WERI-Rb-1 (cell line): ENCODE measurements at regions not wholly inside any gene's neighbourhood (a gene's known extent, or its start where the extent isn't known, plus 50 kb on each side); places are given as distances from the start of the nearest gene placed in this dataset.

Experiments used
- DNase-seq: peaks from one replicate; pipeline ENCODE4 v3.0.0-alpha.2; 2020
- H3K27ac ChIP-seq: fragments of 250-450 bp; sonication (Bioruptor Pico); 2 replicates; pipeline ENCODE4 v1.5.1; 2020; ENCODE audit warnings: mild to moderate bottlenecking, moderate library complexity
- H3K27me3 ChIP-seq: fragments of 250-450 bp; sonication (Bioruptor Pico); 2 replicates; pipeline ENCODE4 v1.5.1; 2021; ENCODE audit warnings: mild to moderate bottlenecking, low read depth, moderate library complexity; ENCODE audit not compliant: insufficient read depth, severe bottlenecking
- H3K36me3 ChIP-seq: fragments of 250-450 bp; sonication (Bioruptor Pico); 2 replicates; pipeline ENCODE4 v1.5.1; 2020; ENCODE audit warnings: mild to moderate bottlenecking, moderate library complexity
- H3K4me3 ChIP-seq: 2 replicates; pipeline ENCODE4 v1.5.1; 2011; ENCODE audit warnings: low read depth, mild to moderate bottlenecking, control low read depth, low read length
- H3K9me3 ChIP-seq: fragments of 250-450 bp; sonication (Bioruptor Pico); 2 replicates; pipeline ENCODE4 v1.5.1; 2021; ENCODE audit warnings: mild to moderate bottlenecking, moderate library complexity; ENCODE audit not compliant: severe bottlenecking
- CTCF ChIP-seq: IDR thresholded peaks from 2 replicates; pipeline ENCODE4 v1.5.1; 2011; ENCODE audit warnings: low read depth, mild to moderate bottlenecking, control low read depth, inconsistent platforms, low read length

- TF ChIP-seq CTCF, result no peak
- Histone ChIP-seq H3K9me3 (peaks cover 3% of the 10 kb centered on the region), H3K27me3 (no peaks in the 10 kb centered on the region), H3K36me3 (no peaks in the 10 kb centered on the region), H3K27ac (no peak overlapping the region), H3K4me3 (no peak overlapping the region)
- DNase-seq, result no peak
Observed at GRCh38 chr10:123428391-123428790, 237.8 kb upstream of the GPR26 start.

GRCh38 chr10:123429706-123430221 is 236.4 kb upstream of the GPR26 start:
- no peaks in the 10 kb centered on the region for H3K36me3 ChIP-seq
- TF ChIP-seq CTCF, result peak; percentile 44; the same call in 1 of the 2 replicates
- peak overlapping the region; percentile 7 for H3K4me3 ChIP-seq

GRCh38 chr10:123433539-123433938 is 232.6 kb upstream of the GPR26 start:
- TF ChIP-seq CTCF, result no peak
- no peak for DNase-seq
- no peaks in the 10 kb centered on the region for H3K36me3 ChIP-seq
- no peaks in the 10 kb centered on the region for H3K27me3 ChIP-seq
- H3K4me3 ChIP-seq, result no peak overlapping the region
- H3K9me3 ChIP-seq, result peaks cover 3% of the 10 kb centered on the region
- no peak overlapping the region for H3K27ac ChIP-seq

More at GRCh38 chr10:123429706-123430221, 236.4 kb upstream of the GPR26 start:
- peak; percentile 62 for DNase-seq
- no peaks in the 10 kb centered on the region for H3K27me3 ChIP-seq
- peak overlapping the region; percentile 23; the same call in 1 of the 2 replicates for H3K27ac ChIP-seq
- H3K9me3 ChIP-seq, result peaks cover 3% of the 10 kb centered on the region

DNA sequence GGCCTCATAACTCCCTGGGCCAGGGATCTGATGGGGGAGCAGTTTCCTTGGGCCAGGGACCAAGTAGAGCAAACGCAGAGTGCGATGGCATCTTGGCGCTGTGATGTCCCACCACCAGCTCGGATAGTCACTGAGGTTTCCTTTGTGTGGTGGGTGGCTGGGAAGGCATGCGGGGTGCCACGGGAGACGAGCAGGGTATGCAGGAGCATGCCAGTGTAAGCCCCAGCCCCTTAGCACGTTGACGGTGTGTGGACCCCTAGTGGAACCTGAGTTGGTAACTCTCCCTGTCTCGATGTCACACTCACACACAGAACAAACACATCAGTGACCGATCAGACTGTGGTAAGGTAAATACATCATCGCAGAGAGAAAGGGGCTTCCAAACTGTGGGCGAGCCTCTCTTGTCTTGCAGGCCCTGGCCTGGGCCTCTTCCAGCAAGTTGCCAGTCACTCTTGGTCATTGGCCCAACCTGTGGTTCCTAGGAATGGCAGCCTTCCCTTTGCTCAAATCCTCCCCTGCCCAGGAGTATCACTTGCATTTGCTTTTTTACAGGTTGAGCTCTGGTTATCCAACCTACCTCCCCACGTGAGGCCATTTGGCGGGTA is 231.6 kb upstream of the GPR26 start:
- no peak for DNase-seq
- TF ChIP-seq CTCF, result no peak
- no peak overlapping the region for H3K27ac ChIP-seq
- no peaks in the 10 kb centered on the region for H3K27me3 ChIP-seq
- H3K4me3 ChIP-seq, result no peak overlapping the region
- peaks cover 3% of the 10 kb centered on the region for H3K9me3 ChIP-seq
- no peaks in the 10 kb centered on the region for H3K36me3 ChIP-seq

DNA sequence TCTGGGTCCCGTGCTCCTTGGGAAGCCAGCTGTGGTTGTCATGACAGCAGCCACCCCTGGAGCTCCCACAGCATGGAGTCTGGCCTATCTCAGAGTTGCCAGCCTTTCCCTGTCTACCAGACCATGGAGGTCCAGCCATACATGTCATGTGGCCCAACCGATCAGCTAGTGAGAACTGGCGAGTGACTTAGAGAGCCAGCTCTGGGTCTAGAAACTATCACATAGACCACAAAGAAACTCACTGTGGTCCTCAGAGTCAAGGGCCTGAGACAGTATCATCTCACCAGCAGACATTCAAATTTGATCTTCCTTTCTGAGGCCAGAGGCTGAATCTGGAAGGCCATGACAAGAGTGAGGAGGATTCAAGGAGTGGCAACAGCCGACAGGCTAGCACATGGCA is 223.3 kb upstream of the GPR26 start:
- Histone ChIP-seq H3K36me3 (no peaks in the 10 kb centered on the region), H3K4me3 (no peak overlapping the region), H3K27me3 (no peaks in the 10 kb centered on the region), H3K27ac (no peak overlapping the region), H3K9me3 (no peaks in the 10 kb centered on the region)
- no peak for DNase-seq
- no peak for TF ChIP-seq CTCF

DNA sequence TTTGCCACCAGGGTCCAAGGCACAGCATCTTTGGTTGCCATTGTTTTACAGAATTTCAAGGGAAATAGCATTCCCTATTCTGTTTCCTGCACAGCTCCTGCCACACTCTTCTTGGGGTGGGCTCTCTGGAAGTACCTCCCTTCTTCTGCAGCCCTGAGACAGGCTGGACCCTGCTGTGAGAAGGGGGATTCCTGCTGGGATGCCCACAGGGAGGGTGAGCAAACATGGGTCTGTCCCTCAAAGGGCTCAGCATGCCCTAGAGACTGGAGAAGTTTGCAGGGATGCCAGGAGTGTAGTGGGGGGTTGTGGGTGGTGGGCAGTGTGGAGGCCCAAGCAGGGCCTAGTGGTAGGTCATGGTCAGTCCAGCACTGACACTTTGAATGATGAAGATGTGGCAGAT is 222.2 kb upstream of the GPR26 start:
- no peaks in the 10 kb centered on the region for H3K27me3 ChIP-seq
- H3K36me3 ChIP-seq, result no peaks in the 10 kb centered on the region
- H3K27ac ChIP-seq, result no peak overlapping the region
- no peak for DNase-seq
- H3K4me3 ChIP-seq, result no peak overlapping the region
- TF ChIP-seq CTCF, result no peak
- H3K9me3 ChIP-seq, result no peaks in the 10 kb centered on the region
